CD4-positive, alpha-beta T cell (primary cell): ENCODE measurements at regions not wholly inside any gene's neighbourhood (a gene's known extent, or its start where the extent isn't known, plus 50 kb on each side); places are given as distances from the start of the nearest gene placed in this dataset.

Experiments used
- ATAC-seq: fragments of 200-7000 bp; cut with Tn5 transposase; one replicate; pipeline ENCODE4 v1.10.0; 2022; ENCODE audit warnings: mild to moderate bottlenecking; ENCODE audit not compliant: poor library complexity
- CTCF ChIA-PET: fragments of 350-600 bp; sonication (Branson Sonifier 250); formaldehyde crosslinking; loops from one replicate; lab custom pipeline; 2021; ENCODE audit warnings: antibody characterized with exemption, inconsistent platforms; lab: Charles Lee
- POLR2A ChIA-PET: fragments of 350-600 bp; sonication (Branson Sonifier 250); formaldehyde crosslinking; loops from one replicate; lab custom pipeline; 2021; ENCODE audit warnings: antibody characterized with exemption, inconsistent platforms; lab: Charles Lee
- DNase-seq, 14 experiments: peaks; one replicate each; pipeline ENCODE4 v3.0.0-alpha.2; 2013 to 2020; ENCODE audit warnings: mixed read lengths in 2 of 14
- H3K27ac ChIP-seq, 2 donors: one replicate each; pipeline versions ENCODE4 v1.5.1 to v1.7.0; 2013; ENCODE audit warnings: low read length in 2 of 2, low read depth in 1 of 2, mild to moderate bottlenecking in 1 of 2
- H3K27me3 ChIP-seq, 2 experiments: 1 replicate in 1 of 2; 2 replicates in 1 of 2; pipeline versions ENCODE4 v1.6.1 to v1.7.0; 2013; ENCODE audit warnings: low read length in 2 of 2, control low read depth in 1 of 2, mild to moderate bottlenecking in 1 of 2, moderate library complexity in 1 of 2; ENCODE audit not compliant: insufficient read depth in 2 of 2, control insufficient read depth in 1 of 2
- H3K36me3 ChIP-seq: one replicate; pipeline ENCODE4 v1.6.1; 2013; ENCODE audit warnings: low read length, control low read depth; ENCODE audit not compliant: insufficient read depth
- H3K4me1 ChIP-seq: one replicate; pipeline ENCODE4 v1.6.1; 2013; ENCODE audit warnings: low read length, control low read depth; ENCODE audit not compliant: insufficient read depth
- H3K4me3 ChIP-seq: one replicate; pipeline ENCODE4 v1.5.1; 2013; ENCODE audit warnings: mild to moderate bottlenecking, low read length, moderate library complexity
- H3K9me3 ChIP-seq, 2 experiments: 1 replicate in 1 of 2; 2 replicates in 1 of 2; pipeline versions ENCODE4 v1.6.1 to v1.7.0; 2013; ENCODE audit warnings: low read length in 2 of 2, mild to moderate bottlenecking in 2 of 2, control low read depth in 1 of 2, moderate library complexity in 1 of 2; ENCODE audit not compliant: control insufficient read depth in 1 of 2, insufficient read depth in 1 of 2
- H3K27ac Mint-ChIP-seq: one replicate; pipeline ENCODE4 v1.8.0; 2020; ENCODE audit warnings: mixed read lengths
- H3K27me3 Mint-ChIP-seq: one replicate; pipeline ENCODE4 v1.8.0; 2021; ENCODE audit warnings: mixed read lengths
- H3K36me3 Mint-ChIP-seq: one replicate; pipeline ENCODE4 v1.8.0; 2021; ENCODE audit warnings: low read depth, mixed read lengths
- H3K4me1 Mint-ChIP-seq: one replicate; pipeline ENCODE4 v1.8.0; 2021; ENCODE audit warnings: low read depth, mixed read lengths
- H3K4me3 Mint-ChIP-seq: one replicate; pipeline ENCODE4 v1.8.0; 2020; ENCODE audit warnings: mild to moderate bottlenecking, mixed read lengths
- H3K9me3 Mint-ChIP-seq: one replicate; pipeline ENCODE4 v1.8.0; 2020; ENCODE audit warnings: mixed read lengths
- intact Hi-C, 2 experiments: fragments of 100-400 bp; cut with DNase I in 1 of 2; cut with micrococcal nuclease in 1 of 2; formaldehyde crosslinking; loops; one replicate each; pipeline versions ENCODE4 v1.15.1 to v1.9.0; 2023 to 2025; cut with DNase I, micrococcal nuclease
- TF ChIP-seq, protein P1 (sequence below): fragments of 200-600 bp; IDR thresholded peaks from one replicate; pipeline ENCODE4 v1.8.0; 2022; ENCODE audit warnings: antibody characterized with exemption, mild to moderate bottlenecking

DNA sequence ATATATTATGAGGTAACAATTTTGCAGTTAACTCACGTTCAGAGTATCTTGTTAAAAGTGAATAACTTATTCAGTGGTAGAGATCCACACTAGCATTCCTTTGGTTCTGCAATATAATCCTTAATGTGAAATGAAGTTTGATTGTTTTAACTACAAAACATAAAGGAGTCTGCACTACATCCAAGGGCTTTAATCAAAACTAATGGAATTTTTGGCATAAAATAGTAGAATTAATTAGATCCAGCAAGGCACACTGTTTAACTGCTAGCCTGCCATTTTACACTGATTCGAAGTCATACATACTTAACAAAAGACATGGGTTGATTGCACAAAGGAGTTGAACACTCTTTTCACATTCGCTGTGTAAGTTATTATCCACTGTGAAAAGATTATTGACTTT, 263.0 kb upstream of the ROBO2 start:
- DNase-seq = no peak
- TF ChIP-seq, protein P1, sequence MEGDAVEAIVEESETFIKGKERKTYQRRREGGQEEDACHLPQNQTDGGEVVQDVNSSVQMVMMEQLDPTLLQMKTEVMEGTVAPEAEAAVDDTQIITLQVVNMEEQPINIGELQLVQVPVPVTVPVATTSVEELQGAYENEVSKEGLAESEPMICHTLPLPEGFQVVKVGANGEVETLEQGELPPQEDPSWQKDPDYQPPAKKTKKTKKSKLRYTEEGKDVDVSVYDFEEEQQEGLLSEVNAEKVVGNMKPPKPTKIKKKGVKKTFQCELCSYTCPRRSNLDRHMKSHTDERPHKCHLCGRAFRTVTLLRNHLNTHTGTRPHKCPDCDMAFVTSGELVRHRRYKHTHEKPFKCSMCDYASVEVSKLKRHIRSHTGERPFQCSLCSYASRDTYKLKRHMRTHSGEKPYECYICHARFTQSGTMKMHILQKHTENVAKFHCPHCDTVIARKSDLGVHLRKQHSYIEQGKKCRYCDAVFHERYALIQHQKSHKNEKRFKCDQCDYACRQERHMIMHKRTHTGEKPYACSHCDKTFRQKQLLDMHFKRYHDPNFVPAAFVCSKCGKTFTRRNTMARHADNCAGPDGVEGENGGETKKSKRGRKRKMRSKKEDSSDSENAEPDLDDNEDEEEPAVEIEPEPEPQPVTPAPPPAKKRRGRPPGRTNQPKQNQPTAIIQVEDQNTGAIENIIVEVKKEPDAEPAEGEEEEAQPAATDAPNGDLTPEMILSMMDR = no peak
- H3K4me3 Mint-ChIP-seq = no peak overlapping the region
- Histone ChIP-seq H3K4me1 (no peaks in the 10 kb centered on the region), H3K27me3 (no peaks in the 10 kb centered on the region), H3K36me3 (no peaks in the 10 kb centered on the region), H3K27ac (no peak overlapping the region), H3K4me3 (no peak overlapping the region), H3K9me3 (no peaks in the 10 kb centered on the region)
- intact Hi-C loops = no loop called here
- ChIA-PET POLR2A (no interaction called here), CTCF (no interaction called here)
- no peaks in the 10 kb centered on the region for H3K36me3 Mint-ChIP-seq
- ATAC-seq = no peak
- no peak overlapping the region for H3K27ac Mint-ChIP-seq
- no peaks in the 10 kb centered on the region for H3K27me3 Mint-ChIP-seq
- peaks cover 15% of the 10 kb centered on the region for H3K9me3 Mint-ChIP-seq
- no peaks in the 10 kb centered on the region for H3K4me1 Mint-ChIP-seq

DNA sequence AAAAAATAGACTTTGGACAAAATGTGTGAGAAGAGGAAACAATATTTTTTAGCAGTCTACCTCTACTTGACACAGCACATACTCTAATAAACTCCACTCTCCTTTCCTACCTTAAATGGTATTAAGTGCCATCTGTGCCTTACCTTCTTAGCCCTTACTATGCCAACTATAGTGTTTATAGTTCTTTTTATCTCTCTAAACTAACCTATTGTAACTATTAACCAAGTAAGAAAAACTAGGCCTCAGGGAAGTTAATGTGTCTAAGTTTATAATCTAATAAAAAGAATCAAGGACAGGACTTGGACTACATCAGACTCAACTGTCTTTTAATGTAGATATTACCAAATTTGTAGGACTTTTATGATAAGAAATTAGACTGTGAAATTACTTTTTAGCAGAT, 251.7 kb upstream of the ROBO2 start:
- DNase-seq (no peak), ATAC-seq (no peak)
- no peak overlapping the region for H3K4me3 ChIP-seq
- no peaks in the 10 kb centered on the region for H3K9me3 ChIP-seq
- intact Hi-C loops = loop anchor here in 1 of 2 experiments (10.0 kb wide), 1 partner anchor 47 kb away; no protein-coding TSS in a partner anchor
- H3K4me3 Mint-ChIP-seq = no peak overlapping the region
- H3K36me3 ChIP-seq = no peaks in the 10 kb centered on the region
- no peaks in the 10 kb centered on the region for H3K4me1 Mint-ChIP-seq
- TF ChIP-seq, protein P1 = no peak
- no peak overlapping the region for H3K27ac Mint-ChIP-seq
- peaks cover 13% of the 10 kb centered on the region for H3K9me3 Mint-ChIP-seq
- H3K27me3 ChIP-seq = no peaks in the 10 kb centered on the region
- ChIA-PET POLR2A (no interaction called here), CTCF (no interaction called here)
- no peak overlapping the region for H3K27ac ChIP-seq
- no peaks in the 10 kb centered on the region for H3K27me3 Mint-ChIP-seq
- H3K36me3 Mint-ChIP-seq = no peaks in the 10 kb centered on the region
- no peaks in the 10 kb centered on the region for H3K4me1 ChIP-seq

DNA sequence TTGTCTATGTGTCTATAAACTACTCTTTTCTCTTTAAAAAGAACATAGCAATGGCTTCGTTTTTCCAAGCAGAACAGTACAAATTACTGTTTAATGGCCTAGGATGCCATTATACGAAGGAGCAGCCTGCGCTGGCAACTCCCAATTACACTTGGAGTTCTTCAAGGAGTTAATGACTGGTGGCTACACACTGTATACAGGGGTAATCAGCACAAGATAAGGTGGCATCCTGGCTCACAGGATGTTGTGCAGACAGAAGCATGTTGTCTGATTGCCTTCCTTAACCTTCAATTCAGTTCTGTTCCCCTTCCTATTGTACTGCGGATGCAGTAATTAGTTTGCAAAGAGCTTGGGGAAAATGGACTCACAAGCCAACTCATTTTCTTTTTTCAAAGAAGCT, 250.7 kb upstream of the ROBO2 start:
- H3K36me3 Mint-ChIP-seq = no peaks in the 10 kb centered on the region
- peaks cover 16% of the 10 kb centered on the region for H3K9me3 Mint-ChIP-seq

More for the DNA sequence above, 250.7 kb upstream of the ROBO2 start:
- H3K4me3 Mint-ChIP-seq = no peak overlapping the region
- Histone ChIP-seq H3K27me3 (no peaks in the 10 kb centered on the region), H3K4me3 (no peak overlapping the region), H3K9me3 (no peaks in the 10 kb centered on the region), H3K36me3 (no peaks in the 10 kb centered on the region), H3K4me1 (no peaks in the 10 kb centered on the region), H3K27ac (no peak overlapping the region)
- intact Hi-C loops = loop anchor here in 1 of 2 experiments (10.0 kb wide), 1 partner anchor 46 kb away; no protein-coding TSS in a partner anchor
- H3K4me1 Mint-ChIP-seq = no peaks in the 10 kb centered on the region
- ChIA-PET POLR2A (no interaction called here), CTCF (no interaction called here)
- TF ChIP-seq, protein P1 = no peak
- ATAC-seq (no peak), DNase-seq (no peak)
- no peak overlapping the region for H3K27ac Mint-ChIP-seq
- H3K27me3 Mint-ChIP-seq = no peaks in the 10 kb centered on the region
